ENCODE measurements at regions not wholly inside any gene's neighbourhood (a gene's known extent, or its start where the extent isn't known, plus 50 kb on each side); places are given as distances from the start of the nearest gene placed in this dataset.
"Not testable (repeated sequence)": the region's sequence is repeated elsewhere in the genome, so short reads cannot be mapped to it uniquely, and the experiment has no call there.

- CTCF ChIA-PET; H3K27ac Mint-ChIP-seq; H3K4me3 ChIP-seq (ENCODE audit: low read length); DNase-seq; H3K9me3 ChIP-seq (ENCODE audit: low read length); POLR2A ChIA-PET; H3K4me1 Mint-ChIP-seq; H3K27ac ChIP-seq (ENCODE audit: low read depth, low read length); H3K4me3 Mint-ChIP-seq; H3K36me3 ChIP-seq (ENCODE audit: insufficient read depth, low read length); H3K27me3 ChIP-seq (ENCODE audit: insufficient read depth, low read length, poor library complexity, severe bottlenecking); H3K4me1 ChIP-seq (ENCODE audit: insufficient read depth, low read length): not testable (repeated sequence)
- H3K9me3 Mint-ChIP-seq = peaks cover 17 to 58% (median 44%) of the 10 kb centered on the region in 5 donors
- peaks cover 9 to 13% of the 10 kb centered on the region in 2 donors for H3K27me3 Mint-ChIP-seq
- H3K36me3 Mint-ChIP-seq = peaks cover 4 to 40% (median 13%) of the 10 kb centered on the region in 3 donors
Measured at GRCh38 chr19:34620134-34620533, 56.8 kb downstream of the SCGB2B2 start.

GRCh38 chr19:34618410-34618809, 58.5 kb downstream of the SCGB2B2 start:
- Mint-ChIP-seq H3K36me3 (peaks cover 2 to 46% (median 9%) of the 10 kb centered on the region in 3 donors), H3K4me1 (no peaks in the 10 kb centered on the region), H3K27me3 (peaks cover 9 to 12% of the 10 kb centered on the region in 2 donors), H3K27ac (no peak overlapping the region), H3K4me3 (no peak overlapping the region), H3K9me3 (peaks cover 31 to 64% (median 53%) of the 10 kb centered on the region in 5 donors)
- no peak overlapping the region for H3K4me3 ChIP-seq (ENCODE audit: low read length)
- H3K36me3 ChIP-seq (ENCODE audit: insufficient read depth, low read length) = no peaks in the 10 kb centered on the region
- peaks cover 14% of the 10 kb centered on the region for H3K9me3 ChIP-seq (ENCODE audit: low read length)
- no peak for DNase-seq
- ChIA-PET CTCF (no interaction called here), POLR2A (no interaction called here)
- H3K27me3 ChIP-seq (ENCODE audit: insufficient read depth, low read length, poor library complexity, severe bottlenecking) = no peaks in the 10 kb centered on the region
- H3K27ac ChIP-seq (ENCODE audit: low read depth, low read length) = no peak overlapping the region
- no peaks in the 10 kb centered on the region for H3K4me1 ChIP-seq (ENCODE audit: insufficient read depth, low read length)

DNA sequence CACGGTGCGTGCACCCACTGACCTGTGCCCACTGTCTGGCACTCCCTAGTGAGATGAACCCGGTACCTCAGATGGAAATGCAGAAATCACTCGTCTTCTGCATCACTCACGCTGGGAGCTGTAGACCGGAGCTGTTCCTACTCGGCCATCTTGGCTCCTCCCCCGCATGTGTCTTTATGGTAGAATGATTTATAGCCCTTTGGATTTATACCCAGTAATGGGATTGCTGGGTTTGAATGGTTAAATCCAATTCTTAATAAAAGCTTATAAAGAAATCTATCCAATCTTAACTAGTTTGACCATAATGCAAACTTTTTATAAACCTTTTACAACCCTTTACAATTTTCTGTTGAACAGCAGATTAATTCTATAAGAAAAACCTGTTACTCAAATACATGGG, 59.0 kb downstream of the SCGB2B2 start:
- H3K4me1 Mint-ChIP-seq = not testable (repeated sequence)
- H3K36me3 Mint-ChIP-seq = peaks cover 2 to 50% (median 9%) of the 10 kb centered on the region in 3 donors

DNA sequence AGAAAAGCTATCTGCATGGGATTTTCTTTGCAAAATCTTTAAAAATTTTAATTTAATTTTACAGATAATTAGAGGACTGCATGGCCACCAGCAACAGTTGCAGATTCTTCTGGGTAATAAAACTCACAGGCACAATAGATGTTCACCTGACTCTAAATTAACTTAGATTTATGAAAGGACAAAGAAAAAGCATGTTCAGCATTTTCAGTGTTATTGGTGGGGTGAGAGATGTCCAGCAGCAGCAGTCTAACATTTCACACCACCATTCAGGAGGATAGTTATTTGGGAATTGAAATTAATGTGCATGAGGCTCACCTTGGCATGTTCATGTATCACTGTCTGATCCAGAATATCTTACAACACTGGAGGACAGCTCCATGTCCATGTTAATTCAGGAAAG, 74.0 kb downstream of the SCGB2B2 start:
- CTCF ChIA-PET = no interaction called here
- POLR2A ChIA-PET = no interaction called here
- Histone ChIP-seq H3K27ac (ENCODE audit: low read depth, low read length) (no peak overlapping the region), H3K4me3 (ENCODE audit: low read length) (no peak overlapping the region), H3K9me3 (ENCODE audit: low read length) (no peaks in the 10 kb centered on the region), H3K27me3 (ENCODE audit: insufficient read depth, low read length, poor library complexity, severe bottlenecking) (no peaks in the 10 kb centered on the region), H3K4me1 (ENCODE audit: insufficient read depth, low read length) (no peaks in the 10 kb centered on the region), H3K36me3 (ENCODE audit: insufficient read depth, low read length) (no peaks in the 10 kb centered on the region)
- Mint-ChIP-seq H3K27ac (no peak overlapping the region), H3K4me1 (no peaks in the 10 kb centered on the region), H3K9me3 (peaks cover 6 to 51% (median 20%) of the 10 kb centered on the region in 5 donors), H3K36me3 (peaks cover 0 to 10% (median 0%) of the 10 kb centered on the region in 3 donors), H3K4me3 (no peak overlapping the region), H3K27me3 (peaks cover 0 to 3% of the 10 kb centered on the region in 2 donors)
- no peak for DNase-seq

More for the DNA sequence above, 59.0 kb downstream of the SCGB2B2 start:
- H3K27ac Mint-ChIP-seq; H3K4me1 ChIP-seq (ENCODE audit: insufficient read depth, low read length); DNase-seq; H3K27ac ChIP-seq (ENCODE audit: low read depth, low read length); CTCF ChIA-PET; POLR2A ChIA-PET; H3K4me3 ChIP-seq (ENCODE audit: low read length); H3K36me3 ChIP-seq (ENCODE audit: insufficient read depth, low read length); H3K4me3 Mint-ChIP-seq; H3K27me3 ChIP-seq (ENCODE audit: insufficient read depth, low read length, poor library complexity, severe bottlenecking): not testable (repeated sequence)
- Mint-ChIP-seq H3K27me3 (peaks cover 9 to 12% of the 10 kb centered on the region in 2 donors), H3K9me3 (peaks cover 35 to 65% (median 57%) of the 10 kb centered on the region in 5 donors)
- H3K9me3 ChIP-seq (ENCODE audit: low read length) = peaks cover 14% of the 10 kb centered on the region

- Histone ChIP-seq H3K4me3 (ENCODE audit: low read length) (no peak overlapping the region), H3K36me3 (ENCODE audit: insufficient read depth, low read length) (no peaks in the 10 kb centered on the region), H3K9me3 (ENCODE audit: low read length) (no peaks in the 10 kb centered on the region), H3K27me3 (ENCODE audit: insufficient read depth, low read length, poor library complexity, severe bottlenecking) (no peaks in the 10 kb centered on the region), H3K27ac (ENCODE audit: low read depth, low read length) (no peak overlapping the region), H3K4me1 (ENCODE audit: insufficient read depth, low read length) (no peaks in the 10 kb centered on the region)
- no peak overlapping the region for H3K27ac Mint-ChIP-seq
- ChIA-PET POLR2A (no interaction called here), CTCF (no interaction called here)
- no peak overlapping the region for H3K4me3 Mint-ChIP-seq
- no peaks in the 10 kb centered on the region for H3K4me1 Mint-ChIP-seq
- DNase-seq = no peak
- peaks cover 1 to 3% of the 10 kb centered on the region in 2 donors for H3K27me3 Mint-ChIP-seq
- H3K9me3 Mint-ChIP-seq = peaks cover 4 to 43% (median 13%) of the 10 kb centered on the region in 5 donors
- H3K36me3 Mint-ChIP-seq = peaks cover 0 to 10% (median 0%) of the 10 kb centered on the region in 3 donors
Measured at GRCh38 chr19:34601071-34601470, 75.9 kb downstream of the SCGB2B2 start.

- Histone ChIP-seq H3K27ac (ENCODE audit: low read depth, low read length) (no peak overlapping the region), H3K9me3 (ENCODE audit: low read length) (no peaks in the 10 kb centered on the region), H3K36me3 (ENCODE audit: insufficient read depth, low read length) (no peaks in the 10 kb centered on the region), H3K27me3 (ENCODE audit: insufficient read depth, low read length, poor library complexity, severe bottlenecking) (no peaks in the 10 kb centered on the region), H3K4me1 (ENCODE audit: insufficient read depth, low read length) (no peaks in the 10 kb centered on the region), H3K4me3 (ENCODE audit: low read length) (no peak overlapping the region)
- POLR2A ChIA-PET = no interaction called here
- peaks cover 0 to 10% (median 0%) of the 10 kb centered on the region in 3 donors for H3K36me3 Mint-ChIP-seq
- H3K27ac Mint-ChIP-seq = no peak overlapping the region
- DNase-seq = no peak
- no peak overlapping the region for H3K4me3 Mint-ChIP-seq
- peaks cover 4 to 43% (median 13%) of the 10 kb centered on the region in 5 donors for H3K9me3 Mint-ChIP-seq
- no peaks in the 10 kb centered on the region for H3K4me1 Mint-ChIP-seq
- CTCF ChIA-PET = no interaction called here
- H3K27me3 Mint-ChIP-seq = peaks cover 1 to 3% of the 10 kb centered on the region in 2 donors
Measured at GRCh38 chr19:34600366-34600765, 76.6 kb downstream of the SCGB2B2 start.

GRCh38 chr19:34598217-34599155, 78.5 kb downstream of the SCGB2B2 start:
- no peak overlapping the region for H3K27ac Mint-ChIP-seq
- POLR2A ChIA-PET = no interaction called here
- H3K36me3 ChIP-seq (ENCODE audit: insufficient read depth, low read length) = no peaks in the 10 kb centered on the region

GRCh38 chr19:34597596-34597995, 79.4 kb downstream of the SCGB2B2 start:
- Histone ChIP-seq H3K36me3 (ENCODE audit: insufficient read depth, low read length) (no peaks in the 10 kb centered on the region), H3K4me3 (ENCODE audit: low read length) (no peak overlapping the region), H3K4me1 (ENCODE audit: insufficient read depth, low read length) (no peaks in the 10 kb centered on the region), H3K27ac (ENCODE audit: low read depth, low read length) (no peak overlapping the region), H3K9me3 (ENCODE audit: low read length) (no peaks in the 10 kb centered on the region), H3K27me3 (ENCODE audit: insufficient read depth, low read length, poor library complexity, severe bottlenecking) (no peaks in the 10 kb centered on the region)
- CTCF ChIA-PET = no interaction called here
- no peak for DNase-seq
- Mint-ChIP-seq H3K27ac (no peak overlapping the region), H3K36me3 (peaks cover 0 to 9% (median 0%) of the 10 kb centered on the region in 3 donors), H3K4me1 (no peaks in the 10 kb centered on the region), H3K27me3 (peaks cover 0 to 1% of the 10 kb centered on the region in 2 donors), H3K4me3 (no peak overlapping the region), H3K9me3 (peaks cover 0 to 33% (median 0%) of the 10 kb centered on the region in 5 donors)
- POLR2A ChIA-PET = no interaction called here

More at GRCh38 chr19:34598217-34599155, 78.5 kb downstream of the SCGB2B2 start:
- DNase-seq = no peak
- no peak overlapping the region for H3K27ac ChIP-seq (ENCODE audit: low read depth, low read length)
- no peaks in the 10 kb centered on the region for H3K27me3 ChIP-seq (ENCODE audit: insufficient read depth, low read length, poor library complexity, severe bottlenecking)
- peaks cover 0 to 36% (median 3%) of the 10 kb centered on the region in 5 donors for H3K9me3 Mint-ChIP-seq
- no peaks in the 10 kb centered on the region for H3K4me1 Mint-ChIP-seq
- peaks cover 0 to 9% (median 0%) of the 10 kb centered on the region in 3 donors for H3K36me3 Mint-ChIP-seq
- no peaks in the 10 kb centered on the region for H3K4me1 ChIP-seq (ENCODE audit: insufficient read depth, low read length)
- CTCF ChIA-PET = no interaction called here
- peaks cover 0 to 1% of the 10 kb centered on the region in 2 donors for H3K27me3 Mint-ChIP-seq
- no peak overlapping the region for H3K4me3 ChIP-seq (ENCODE audit: low read length)
- no peaks in the 10 kb centered on the region for H3K9me3 ChIP-seq (ENCODE audit: low read length)
- H3K4me3 Mint-ChIP-seq = no peak overlapping the region

Measured in CD8-positive, alpha-beta memory T cell (primary cell).